ENCODE measurements at regions not wholly inside any gene's neighbourhood (a gene's known extent, or its start where the extent isn't known, plus 50 kb on each side); places are given as distances from the start of the nearest gene placed in this dataset.

GRCh38 chr9:24464319-24464951, 81.3 kb downstream of the IZUMO3 start:
- intact Hi-C loops (cut with DNase I) = no loop called here

DNA sequence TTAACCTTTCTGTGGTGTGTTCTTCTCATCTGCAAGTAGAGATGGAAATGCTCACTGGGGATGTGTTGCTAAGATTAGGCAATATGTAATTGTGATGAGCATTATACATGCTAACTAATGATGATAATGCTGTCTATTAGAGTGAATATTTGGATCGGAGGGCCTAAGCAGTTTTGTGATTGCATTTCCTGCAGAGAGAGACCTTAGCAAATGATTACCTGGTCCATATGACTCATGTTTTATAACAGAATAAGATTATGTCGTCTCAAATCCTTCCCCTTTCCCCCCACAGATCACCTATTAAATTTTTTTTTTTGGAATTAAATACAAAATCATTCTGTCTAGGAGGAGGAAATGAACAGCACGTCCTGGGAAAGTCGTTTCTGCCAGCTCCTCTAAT, 82.7 kb downstream of the IZUMO3 start:
- Histone ChIP-seq H3K27ac (no peak overlapping the region), H3K27me3 (no peaks in the 10 kb centered on the region), H3K9me3 (peaks cover 0 to 5% (median 0%) of the 10 kb centered on the region in 11 donors), H3K36me3 (no peaks in the 10 kb centered on the region), H3K4me3 (no peak overlapping the region), H3K4me1 (no peaks in the 10 kb centered on the region)
- WGBS, 2 donors = 64 to 70% methylated on average over 4 of the region's 4 CpGs
- intact Hi-C loops (cut with DNase I) = no loop called here
- TF ChIP-seq, protein P1, sequence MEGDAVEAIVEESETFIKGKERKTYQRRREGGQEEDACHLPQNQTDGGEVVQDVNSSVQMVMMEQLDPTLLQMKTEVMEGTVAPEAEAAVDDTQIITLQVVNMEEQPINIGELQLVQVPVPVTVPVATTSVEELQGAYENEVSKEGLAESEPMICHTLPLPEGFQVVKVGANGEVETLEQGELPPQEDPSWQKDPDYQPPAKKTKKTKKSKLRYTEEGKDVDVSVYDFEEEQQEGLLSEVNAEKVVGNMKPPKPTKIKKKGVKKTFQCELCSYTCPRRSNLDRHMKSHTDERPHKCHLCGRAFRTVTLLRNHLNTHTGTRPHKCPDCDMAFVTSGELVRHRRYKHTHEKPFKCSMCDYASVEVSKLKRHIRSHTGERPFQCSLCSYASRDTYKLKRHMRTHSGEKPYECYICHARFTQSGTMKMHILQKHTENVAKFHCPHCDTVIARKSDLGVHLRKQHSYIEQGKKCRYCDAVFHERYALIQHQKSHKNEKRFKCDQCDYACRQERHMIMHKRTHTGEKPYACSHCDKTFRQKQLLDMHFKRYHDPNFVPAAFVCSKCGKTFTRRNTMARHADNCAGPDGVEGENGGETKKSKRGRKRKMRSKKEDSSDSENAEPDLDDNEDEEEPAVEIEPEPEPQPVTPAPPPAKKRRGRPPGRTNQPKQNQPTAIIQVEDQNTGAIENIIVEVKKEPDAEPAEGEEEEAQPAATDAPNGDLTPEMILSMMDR (IDR thresholded peaks at IDR 0.05) = no peak
- DNase-seq (no peak), ATAC-seq (no peak)

More at GRCh38 chr9:24464319-24464951, 81.3 kb downstream of the IZUMO3 start:
- no peak overlapping the region for H3K4me3 ChIP-seq
- ATAC-seq (no peak), DNase-seq (no peak)
- H3K4me1 ChIP-seq = no peaks in the 10 kb centered on the region
- TF ChIP-seq, protein P1 (IDR thresholded peaks at IDR 0.05) = no peak
- H3K9me3 ChIP-seq = peaks cover 0 to 4% (median 0%) of the 10 kb centered on the region in 11 donors
- H3K27ac ChIP-seq = no peak overlapping the region
- no peaks in the 10 kb centered on the region for H3K27me3 ChIP-seq
- no peaks in the 10 kb centered on the region for H3K36me3 ChIP-seq
- WGBS, 2 donors = 44 to 53% methylated on average over 2 of the region's 2 CpGs

DNA sequence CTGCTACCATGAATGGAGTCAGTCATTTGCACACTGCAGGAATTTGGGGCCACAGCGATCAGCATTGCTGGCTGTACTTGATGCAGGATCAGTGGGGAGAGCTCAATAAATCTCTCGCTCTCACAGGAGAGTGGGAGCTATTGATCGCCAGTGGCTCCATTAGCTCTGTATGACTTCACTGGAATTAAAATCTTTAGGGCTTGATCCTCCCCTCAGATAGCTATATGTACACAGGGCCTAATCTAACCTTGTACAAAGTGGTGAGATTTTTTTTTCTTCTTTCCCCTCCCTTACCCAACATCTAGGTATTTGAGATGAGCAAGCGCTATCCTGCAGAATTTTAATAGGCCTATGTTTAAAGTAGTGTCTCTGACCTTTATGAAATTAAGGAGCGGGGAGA, 84.9 kb downstream of the IZUMO3 start:
- H3K9me3 ChIP-seq = peaks cover 0 to 11% (median 0%) of the 10 kb centered on the region in 11 donors
- 93 to 95% methylated on average over 5 of the region's 5 CpGs for WGBS, 2 donors
- intact Hi-C loops (cut with DNase I) = no loop called here
- no peak overlapping the region for H3K27ac ChIP-seq
- no peak overlapping the region for H3K4me3 ChIP-seq
- no peaks in the 10 kb centered on the region for H3K4me1 ChIP-seq
- no peaks in the 10 kb centered on the region for H3K36me3 ChIP-seq
- TF ChIP-seq, protein P1 (IDR thresholded peaks at IDR 0.05) = no peak
- H3K27me3 ChIP-seq = no peaks in the 10 kb centered on the region
- no peak for DNase-seq
- no peak for ATAC-seq

DNA sequence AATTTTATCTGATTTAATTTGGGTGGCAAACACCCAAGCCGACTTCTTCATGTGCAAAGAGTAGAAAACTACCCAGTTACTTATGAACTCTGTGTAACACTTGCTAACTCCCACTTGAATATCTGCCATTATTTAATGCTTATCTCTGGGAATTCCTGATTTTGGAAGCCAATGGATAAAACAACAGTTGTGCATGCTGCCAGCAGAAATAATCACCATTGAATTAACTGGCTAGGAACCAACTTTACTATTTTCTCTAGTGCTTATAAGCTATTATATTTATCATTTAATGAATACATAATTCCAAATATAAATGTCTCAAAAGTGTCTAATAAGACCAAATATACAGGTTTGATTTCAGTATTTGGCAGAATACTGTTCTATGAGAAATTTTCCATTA, 85.7 kb downstream of the IZUMO3 start:
- Histone ChIP-seq H3K4me1 (no peaks in the 10 kb centered on the region), H3K27ac (no peak overlapping the region), H3K4me3 (no peak overlapping the region), H3K9me3 (peaks cover 0 to 17% (median 2%) of the 10 kb centered on the region in 11 donors), H3K36me3 (no peaks in the 10 kb centered on the region), H3K27me3 (no peaks in the 10 kb centered on the region)
- 52 to 75% methylated on average over 1 of the region's 1 CpG for WGBS, 2 donors
- TF ChIP-seq, protein P1 (IDR thresholded peaks at IDR 0.05) = no peak
- intact Hi-C loops (cut with DNase I) = no loop called here
- ATAC-seq (no peak), DNase-seq (no peak)

Data from heart right ventricle (tissue), 16 donors.